ENCODE measurements at regions not wholly inside any gene's neighbourhood (a gene's known extent, or its start where the extent isn't known, plus 50 kb on each side); places are given as distances from the start of the nearest gene placed in this dataset.
"Not testable (repeated sequence)": the region's sequence is repeated elsewhere in the genome, so short reads cannot be mapped to it uniquely, and the experiment has no call there.

DNA sequence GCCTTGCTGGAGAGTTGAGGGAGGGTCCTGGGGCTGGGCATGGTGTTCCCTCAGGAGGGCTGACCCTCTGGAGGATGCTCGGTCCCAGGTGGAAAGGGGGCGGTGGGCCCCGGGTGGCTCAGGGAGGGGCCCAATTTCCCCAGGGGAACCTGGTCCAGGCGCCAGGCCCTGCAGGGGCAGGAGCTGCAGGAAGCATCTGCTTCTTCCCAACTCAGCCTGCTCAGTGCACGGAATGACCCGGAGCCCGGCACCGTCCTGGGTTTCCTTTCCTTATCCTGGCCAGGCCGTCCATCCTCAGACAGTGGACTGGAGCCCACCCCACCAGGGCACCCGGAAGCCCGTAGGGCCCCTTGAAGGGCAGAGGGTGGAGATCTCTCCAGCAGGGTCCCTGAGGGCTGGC, 235.9 kb downstream of the TMEM121 start:
- not testable (repeated sequence) for H3K36me3 ChIP-seq (replicated peaks); H3K9me3 ChIP-seq; H3K4me3 ChIP-seq; H3K4me1 ChIP-seq; H3K27me3 ChIP-seq (ENCODE audit: low read depth); DNase-seq (ENCODE audit: low spot score in 2 of 2)
- in situ Hi-C loops (cut with MboI; ENCODE audit: low sequenced_read_pairs), result loop anchor here (10.0 kb wide), 1 partner anchor 147 kb away; no protein-coding TSS in a partner anchor

DNA sequence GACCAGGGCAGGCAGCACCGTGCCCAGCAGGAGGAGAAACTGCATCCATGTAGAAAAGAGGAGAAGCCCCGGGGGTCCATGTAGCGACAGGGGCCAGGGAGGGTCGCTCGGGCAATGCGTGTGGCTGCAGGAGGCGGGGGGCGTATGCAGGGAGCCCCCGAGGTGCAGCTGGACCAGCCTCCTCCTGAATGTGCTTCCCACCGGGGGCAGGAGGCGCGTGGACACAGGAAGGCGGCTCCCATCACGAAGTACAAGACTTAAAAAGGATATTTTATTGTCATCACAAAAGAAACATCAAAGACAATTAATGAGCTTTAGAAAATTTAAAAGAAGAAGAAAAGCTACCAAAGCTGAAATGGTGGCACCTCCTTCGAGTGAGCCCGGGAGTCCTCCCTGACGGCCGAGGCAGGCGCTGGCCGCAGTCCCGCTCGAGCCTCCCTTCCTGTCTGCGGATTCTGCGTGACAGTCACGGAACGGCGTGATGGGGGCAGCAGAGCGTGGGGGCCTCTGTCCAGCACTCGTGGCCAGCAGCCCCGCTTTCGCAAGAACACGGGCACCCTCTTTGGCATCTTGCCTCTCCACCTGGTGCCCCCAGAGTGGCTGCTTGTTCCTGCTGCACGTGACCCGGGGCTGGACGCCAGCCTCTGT, 238.0 kb downstream of the TMEM121 start:
- not testable (repeated sequence) for H3K36me3 ChIP-seq (replicated peaks); H3K4me1 ChIP-seq; H3K4me3 ChIP-seq; H3K27me3 ChIP-seq (ENCODE audit: low read depth); H3K9me3 ChIP-seq; DNase-seq (ENCODE audit: low spot score in 2 of 2)
- in situ Hi-C loops (cut with MboI; ENCODE audit: low sequenced_read_pairs), result loop anchor here (10.0 kb wide), 1 partner anchor 150 kb away; no protein-coding TSS in a partner anchor

DNA sequence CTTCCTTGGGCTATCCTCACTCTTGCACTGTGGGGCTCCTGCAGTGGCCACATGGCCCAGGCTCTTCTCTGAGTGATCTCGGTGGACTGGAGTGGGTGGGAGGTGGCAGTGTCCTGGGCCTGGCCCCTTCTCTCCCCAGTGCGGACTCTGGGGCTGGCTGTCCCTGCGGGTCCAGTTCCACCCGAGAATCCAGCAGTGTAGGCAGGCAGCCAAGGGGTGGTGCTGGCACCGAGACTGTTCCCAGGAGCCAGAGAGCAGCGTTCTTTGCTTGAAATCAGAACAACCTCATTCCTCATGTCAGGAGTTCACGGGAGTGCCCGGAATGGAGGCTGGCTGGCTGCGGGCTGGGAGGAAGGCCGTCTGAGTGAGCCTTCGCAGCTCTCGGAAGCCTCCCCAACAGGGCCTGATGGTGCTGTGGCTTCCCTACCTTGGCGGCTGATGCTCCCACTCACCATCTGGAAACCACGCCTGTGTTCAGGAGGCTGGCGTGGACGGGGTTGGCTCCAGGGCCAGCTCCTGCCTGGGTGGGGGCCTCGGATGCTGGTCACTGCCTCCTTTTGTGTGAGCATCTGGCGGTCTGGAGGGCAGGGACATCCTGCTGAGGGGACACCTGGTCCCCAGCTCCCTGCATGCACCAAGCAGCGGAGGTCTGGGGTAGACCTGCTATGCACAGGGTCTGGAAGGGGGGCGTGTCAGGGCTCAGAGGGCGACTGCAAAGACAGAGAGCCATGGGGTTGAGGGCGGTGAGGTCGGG, 238.9 kb downstream of the TMEM121 start:
- H3K36me3 ChIP-seq (replicated peaks); H3K4me3 ChIP-seq; H3K27me3 ChIP-seq (ENCODE audit: low read depth); H3K4me1 ChIP-seq; H3K9me3 ChIP-seq; DNase-seq (ENCODE audit: low spot score in 2 of 2): not testable (repeated sequence)
- in situ Hi-C loops (cut with MboI; ENCODE audit: low sequenced_read_pairs), result loop anchor here (10.0 kb wide), 1 partner anchor 150 kb away; no protein-coding TSS in a partner anchor

DNA sequence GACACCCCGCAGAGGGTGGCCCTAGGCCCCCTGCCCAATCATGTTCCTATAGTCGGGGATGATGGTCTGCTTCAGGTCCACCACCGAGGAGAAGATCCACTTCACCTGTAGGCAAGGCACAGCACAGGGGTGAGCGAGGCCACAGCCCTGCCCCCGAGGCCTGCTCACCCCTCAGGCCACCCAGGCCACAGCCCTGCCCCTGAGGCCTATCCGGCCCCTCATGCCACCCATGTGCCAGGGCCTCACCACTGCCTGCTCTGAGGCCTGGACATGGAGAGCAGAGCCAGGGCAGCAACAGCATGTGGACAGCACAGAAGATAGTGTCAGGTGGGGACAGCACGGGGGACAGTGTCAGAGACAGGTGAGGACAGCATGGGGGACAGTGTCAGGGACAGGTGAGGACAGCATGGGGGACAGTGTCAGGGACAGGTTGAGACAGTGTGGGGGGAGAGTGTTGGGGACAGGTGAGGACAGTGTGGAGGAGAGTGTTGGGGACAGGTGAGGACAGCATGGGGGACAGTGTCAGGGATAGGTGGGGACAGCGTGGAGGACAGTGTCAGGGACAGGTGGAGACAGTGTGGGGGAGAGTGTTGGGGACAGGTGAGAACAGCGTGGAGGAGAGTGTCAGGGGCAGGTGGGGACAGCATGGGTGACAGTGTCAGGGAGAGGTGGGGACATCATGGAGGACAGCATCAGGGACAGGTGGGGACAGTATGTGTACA, 239.7 kb downstream of the TMEM121 start:
- Histone ChIP-seq H3K27me3 (ENCODE audit: low read depth) (no peaks in the 10 kb centered on the region), H3K9me3 (no peaks in the 10 kb centered on the region), H3K4me3 (no peak overlapping the region), H3K36me3 (replicated peaks) (no peaks in the 10 kb centered on the region), H3K4me1 (no peaks in the 10 kb centered on the region)
- in situ Hi-C loops (cut with MboI; ENCODE audit: low sequenced_read_pairs), result loop anchor here (10.0 kb wide), 1 partner anchor 151 kb away; no protein-coding TSS in a partner anchor
- no peak for DNase-seq (ENCODE audit: low spot score in 2 of 2)

DNA sequence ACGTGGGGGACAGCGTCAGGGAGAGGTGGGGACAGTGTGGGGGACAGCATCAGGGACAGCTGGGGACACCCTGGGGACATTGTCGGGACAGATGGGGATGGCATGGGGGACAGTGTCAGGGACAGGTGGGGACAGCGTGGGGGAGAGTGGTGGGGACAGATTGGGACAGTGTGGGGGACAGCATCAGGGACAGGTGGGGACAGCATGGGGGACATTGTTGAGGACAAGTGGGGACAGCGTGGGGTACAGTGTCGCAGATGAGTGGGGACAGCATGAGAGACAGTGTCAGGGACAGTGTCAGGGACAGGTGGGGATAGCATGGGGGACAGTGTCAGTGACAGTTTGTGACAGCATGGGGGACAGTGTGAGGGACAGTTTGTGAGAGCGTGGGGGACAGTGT, 240.9 kb downstream of the TMEM121 start:
- Histone ChIP-seq H3K4me3 (no peak overlapping the region), H3K36me3 (replicated peaks) (no peaks in the 10 kb centered on the region), H3K9me3 (no peaks in the 10 kb centered on the region), H3K4me1 (no peaks in the 10 kb centered on the region), H3K27me3 (ENCODE audit: low read depth) (no peaks in the 10 kb centered on the region)
- DNase-seq (ENCODE audit: low spot score in 2 of 2), result no peak
- in situ Hi-C loops (cut with MboI; ENCODE audit: low sequenced_read_pairs), result loop anchor here (10.0 kb wide), 1 partner anchor 153 kb away; no protein-coding TSS in a partner anchor

DNA sequence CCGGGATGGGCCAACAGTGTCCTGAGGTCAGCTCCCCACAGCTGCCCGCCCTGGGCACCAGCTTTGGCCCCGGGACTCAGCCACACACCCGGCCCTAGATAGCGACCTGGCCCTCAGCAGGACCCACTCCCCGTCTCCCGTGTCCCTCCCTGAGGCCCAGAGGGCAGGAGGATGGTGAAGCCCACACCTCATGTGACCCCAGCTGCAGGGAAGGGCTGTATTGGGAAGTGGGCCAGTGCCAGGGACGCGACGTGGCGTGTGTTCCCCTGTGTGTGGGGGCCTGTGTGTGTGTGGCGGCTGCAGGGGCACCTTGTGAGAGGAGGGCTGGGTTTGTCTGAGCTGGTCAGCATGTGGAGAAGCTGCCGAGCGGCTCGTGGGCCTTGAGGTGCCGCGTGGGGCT, 241.7 kb downstream of the TMEM121 start:
- not testable (repeated sequence) for H3K4me1 ChIP-seq; H3K9me3 ChIP-seq; H3K4me3 ChIP-seq; H3K36me3 ChIP-seq (replicated peaks); DNase-seq (ENCODE audit: low spot score in 2 of 2); H3K27me3 ChIP-seq (ENCODE audit: low read depth)
- in situ Hi-C loops (cut with MboI; ENCODE audit: low sequenced_read_pairs), result loop anchor here (10.0 kb wide), 1 partner anchor 153 kb away; no protein-coding TSS in a partner anchor

DNA sequence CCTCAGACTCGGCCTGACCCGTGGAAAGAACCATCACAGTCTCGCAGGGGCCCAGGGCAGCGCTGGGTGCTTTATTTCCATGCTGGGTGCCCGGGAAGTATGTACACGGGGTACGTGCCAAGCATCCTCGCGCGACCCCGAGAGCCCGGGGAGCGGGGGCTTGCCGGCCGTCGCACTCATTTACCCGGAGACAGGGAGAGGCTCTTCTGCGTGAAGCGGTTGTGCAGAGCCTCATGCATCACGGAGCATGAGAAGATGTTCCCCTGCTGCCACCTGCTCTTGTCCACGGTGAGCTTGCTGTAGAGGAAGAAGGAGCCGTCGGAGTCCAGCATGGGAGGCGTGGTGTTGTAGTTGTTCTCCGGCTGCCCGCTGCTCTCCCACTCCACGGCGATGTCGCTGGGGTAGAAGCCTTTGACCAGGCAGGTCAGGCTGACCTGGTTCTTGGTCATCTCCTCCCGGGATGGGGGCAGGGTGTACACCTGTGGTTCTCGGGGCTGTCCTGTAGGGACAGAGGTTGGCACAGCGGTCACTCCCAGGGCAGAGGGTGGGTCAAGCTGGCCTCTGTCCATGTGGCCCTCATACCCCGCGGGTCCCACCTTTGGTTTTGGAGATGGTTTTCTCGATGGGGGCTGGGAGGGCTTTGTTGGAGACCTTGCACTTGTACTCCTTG, 242.8 kb downstream of the TMEM121 start:
- not testable (repeated sequence) for H3K27me3 ChIP-seq (ENCODE audit: low read depth); H3K4me3 ChIP-seq; H3K4me1 ChIP-seq; H3K36me3 ChIP-seq (replicated peaks); DNase-seq (ENCODE audit: low spot score in 2 of 2); H3K9me3 ChIP-seq
- in situ Hi-C loops (cut with MboI; ENCODE audit: low sequenced_read_pairs), result loop anchor here (10.0 kb wide), 1 partner anchor 154 kb away; no protein-coding TSS in a partner anchor

DNA sequence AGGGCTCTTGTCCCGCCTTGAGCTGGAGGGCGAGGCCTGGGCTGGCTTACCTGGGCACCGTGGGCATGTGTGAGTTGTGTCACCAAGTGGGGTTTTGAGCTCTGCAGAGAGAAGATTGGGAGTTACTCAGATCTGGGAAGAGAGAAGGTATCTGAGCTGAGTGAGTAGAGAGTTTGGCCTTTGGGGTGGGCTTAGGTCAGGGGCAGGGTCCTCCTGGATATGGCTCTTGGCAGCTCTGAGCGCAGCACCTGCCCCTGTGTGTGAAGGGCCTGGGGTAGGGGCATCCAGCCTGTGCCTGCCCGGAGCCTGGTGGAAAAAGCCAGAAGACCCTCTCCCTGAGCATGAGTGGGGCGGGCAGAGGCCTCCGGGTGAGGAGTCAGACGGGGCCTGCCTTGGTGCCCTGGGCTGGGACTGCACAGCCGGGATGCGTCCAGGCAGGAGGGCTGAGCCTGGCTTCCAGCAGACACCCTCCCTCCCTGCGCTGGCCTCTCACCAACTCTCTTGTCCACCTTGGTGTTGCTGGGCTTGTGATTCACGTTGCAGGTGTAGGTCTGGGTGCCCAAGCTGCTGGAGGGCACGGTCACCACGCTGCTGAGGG, 244.3 kb downstream of the TMEM121 start:
- in situ Hi-C loops (cut with MboI; ENCODE audit: low sequenced_read_pairs); H3K36me3 ChIP-seq (replicated peaks); DNase-seq (ENCODE audit: low spot score in 2 of 2); H3K27me3 ChIP-seq (ENCODE audit: low read depth); H3K9me3 ChIP-seq; H3K4me1 ChIP-seq; H3K4me3 ChIP-seq: not testable (repeated sequence)

DNA sequence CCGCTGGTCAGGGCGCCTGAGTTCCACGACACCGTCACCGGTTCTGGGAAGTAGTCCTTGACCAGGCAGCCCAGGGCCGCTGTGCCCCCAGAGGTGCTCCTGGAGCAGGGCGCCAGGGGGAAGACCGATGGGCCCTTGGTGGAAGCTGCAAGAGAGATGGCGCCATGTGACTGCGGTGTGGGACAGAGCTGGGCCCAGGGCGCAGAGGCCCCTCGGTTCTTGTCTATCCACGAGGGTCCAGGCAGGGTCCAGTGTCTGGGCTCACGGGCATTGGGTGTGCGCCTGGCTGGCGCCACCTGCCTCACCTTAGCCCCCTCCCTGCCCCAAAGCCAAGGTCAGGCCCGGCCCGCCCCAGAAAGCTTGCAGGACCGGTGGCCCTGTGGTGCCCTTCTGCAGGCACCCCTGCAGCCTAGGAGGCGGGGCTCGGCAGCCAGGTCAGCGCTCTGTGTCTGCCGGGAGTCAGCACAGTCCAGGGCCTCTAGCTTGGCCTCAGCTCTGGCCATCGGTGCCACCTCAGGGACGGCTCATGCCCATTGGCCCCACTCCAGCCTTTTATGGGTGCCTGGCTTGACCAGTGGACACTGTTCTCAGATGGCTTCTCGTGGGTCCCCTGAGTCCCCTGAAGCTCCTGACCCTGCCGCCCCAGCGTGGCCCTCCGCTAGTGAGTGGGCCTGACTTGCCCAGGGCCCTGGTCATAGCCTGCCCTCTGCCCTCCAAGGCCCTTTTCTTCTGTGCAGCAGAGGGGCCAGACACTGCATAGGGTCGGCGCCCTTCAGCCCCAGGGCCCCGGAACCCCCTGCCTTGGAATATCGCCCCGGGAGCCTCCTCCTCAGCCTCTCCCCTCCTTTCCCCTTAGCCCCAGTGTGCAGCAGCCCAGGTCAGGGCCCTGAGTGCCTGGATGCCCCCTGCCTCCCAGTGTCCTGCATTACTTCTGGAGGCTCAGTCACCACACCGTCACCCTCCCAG, 245.2 kb downstream of the TMEM121 start:
- in situ Hi-C loops (cut with MboI; ENCODE audit: low sequenced_read_pairs); H3K4me3 ChIP-seq; H3K4me1 ChIP-seq; H3K36me3 ChIP-seq (replicated peaks); DNase-seq (ENCODE audit: low spot score in 2 of 2); H3K9me3 ChIP-seq; H3K27me3 ChIP-seq (ENCODE audit: low read depth): not testable (repeated sequence)

DNA sequence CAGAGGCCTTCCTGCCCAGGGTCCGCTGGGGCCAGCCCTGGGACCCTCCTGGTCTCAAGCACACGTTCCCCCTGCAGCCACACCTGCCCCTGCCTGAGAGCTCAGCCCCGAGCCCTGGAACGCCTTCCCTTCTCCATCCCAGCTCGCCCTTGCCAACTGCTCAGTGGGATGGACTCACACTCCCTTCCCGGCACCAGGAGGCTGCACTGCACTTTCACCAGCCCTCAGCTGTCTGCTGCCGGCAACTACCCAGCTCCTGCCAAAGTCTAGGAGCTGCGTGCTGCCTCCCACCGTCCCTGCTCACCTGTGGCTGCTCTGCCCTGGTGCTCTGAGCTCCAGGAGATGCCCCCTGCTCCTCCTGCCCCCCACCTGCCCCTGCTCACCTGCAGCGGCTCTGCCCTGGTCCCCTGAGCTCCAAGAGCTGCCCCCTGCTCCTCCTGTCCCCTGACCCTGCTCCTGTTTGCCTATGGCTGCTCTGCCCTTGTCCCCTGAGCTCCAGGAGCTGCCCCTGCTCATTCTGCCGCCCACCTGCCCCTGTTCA, 246.4 kb downstream of the TMEM121 start:
- in situ Hi-C loops (cut with MboI; ENCODE audit: low sequenced_read_pairs); H3K9me3 ChIP-seq; H3K36me3 ChIP-seq (replicated peaks); H3K4me3 ChIP-seq; H3K4me1 ChIP-seq; DNase-seq (ENCODE audit: low spot score in 2 of 2); H3K27me3 ChIP-seq (ENCODE audit: low read depth): not testable (repeated sequence)

DNA sequence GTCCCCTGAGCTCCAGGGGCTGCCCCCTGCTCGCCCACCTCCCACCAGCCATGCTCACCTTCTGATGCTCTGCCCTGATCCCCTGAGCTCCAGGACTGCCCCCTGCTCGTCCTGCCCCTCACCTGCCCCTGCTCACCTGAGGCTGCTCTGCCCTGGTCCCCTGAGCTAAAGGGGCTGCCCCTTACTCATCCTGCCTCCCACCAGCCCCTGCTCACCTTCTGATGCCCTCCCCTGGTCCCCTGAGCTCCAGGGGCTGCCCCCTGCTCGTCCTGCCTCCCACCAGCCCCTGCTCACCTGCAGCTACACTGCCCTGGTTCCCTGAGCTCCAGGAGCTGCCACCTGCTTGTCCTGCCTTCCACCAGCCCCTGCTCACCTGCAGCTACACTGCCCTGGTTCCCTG, 247.2 kb downstream of the TMEM121 start:
- no peaks in the 10 kb centered on the region for H3K9me3 ChIP-seq
- H3K4me1 ChIP-seq, result no peaks in the 10 kb centered on the region
- no peak overlapping the region for H3K4me3 ChIP-seq
- DNase-seq (ENCODE audit: low spot score in 2 of 2), result no peak
- no peaks in the 10 kb centered on the region for H3K36me3 ChIP-seq (replicated peaks)
- in situ Hi-C loops (cut with MboI; ENCODE audit: low sequenced_read_pairs), result no loop called here
- H3K27me3 ChIP-seq (ENCODE audit: low read depth), result no peaks in the 10 kb centered on the region

DNA sequence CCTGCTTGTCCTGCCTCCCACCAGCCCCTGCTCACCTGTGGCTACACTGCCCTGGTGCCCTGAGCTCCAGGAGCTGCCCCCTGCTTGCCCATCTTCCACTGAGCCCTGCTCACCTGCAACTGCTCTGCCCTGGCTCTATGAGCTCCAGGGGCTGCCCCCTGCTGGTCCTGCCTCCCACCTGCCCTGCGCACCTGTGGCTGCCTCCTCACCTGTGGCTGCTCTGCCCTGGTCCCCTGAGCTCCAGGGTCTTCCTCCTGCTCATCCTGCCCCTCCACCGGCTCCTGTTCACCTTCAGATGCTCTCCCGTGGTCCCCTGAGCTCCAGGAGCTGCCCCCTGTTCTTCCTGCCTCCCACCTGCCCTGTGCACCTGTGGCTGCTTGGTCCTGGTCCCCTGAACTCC, 247.6 kb downstream of the TMEM121 start:
- H3K27me3 ChIP-seq (ENCODE audit: low read depth), result no peaks in the 10 kb centered on the region
- H3K36me3 ChIP-seq (replicated peaks), result no peaks in the 10 kb centered on the region
- in situ Hi-C loops (cut with MboI; ENCODE audit: low sequenced_read_pairs), result no loop called here
- H3K4me3 ChIP-seq, result no peak overlapping the region
- H3K9me3 ChIP-seq, result no peaks in the 10 kb centered on the region
- no peaks in the 10 kb centered on the region for H3K4me1 ChIP-seq
- no peak for DNase-seq (ENCODE audit: low spot score in 2 of 2)

Measured in HAP-1 (cell line).